Gastrocnemius medialis (tissue), 4 donors: ENCODE measurements at regions not wholly inside any gene's neighbourhood (a gene's known extent, or its start where the extent isn't known, plus 50 kb on each side); places are given as distances from the start of the nearest gene placed in this dataset.
A peak's percentile ranks its signal among the peaks of the same experiment; 100 is the strongest.
"Not testable (repeated sequence)": the region's sequence is repeated elsewhere in the genome, so short reads cannot be mapped to it uniquely, and the experiment has no call there.

Source experiments
- ATAC-seq, 2 donors: fragments of 150-250 bp; one replicate each; pipeline ENCODE4 v1.9.1; 2016
- DNase-seq, 2 donors: peaks; one replicate each; pipeline ENCODE4 v3.0.0-alpha.2; 2019
- H3K27ac ChIP-seq, 4 donors: fragments of 200-600 bp; sonication (generic); 1 replicate in 1 of 4; 2 replicates in 3 of 4; pipeline ENCODE4 v1.5.1; 2016 to 2018; ENCODE audit warnings: mild to moderate bottlenecking in 2 of 4, moderate library complexity in 1 of 4
- H3K27me3 ChIP-seq, 3 donors: fragments of 200-600 bp; sonication (generic) in 2 of 3; 1 replicate in 1 of 3; 2 replicates in 2 of 3; pipeline versions ENCODE4 v1.5.1 to v1.6.0; 2016 to 2019; ENCODE audit warnings: mild to moderate bottlenecking in 1 of 3, moderate library complexity in 1 of 3
- H3K36me3 ChIP-seq, 2 donors: fragments of 200-600 bp; sonication (generic) in 1 of 2; one replicate each; pipeline ENCODE4 v1.5.1; 2017 to 2018
- H3K4me1 ChIP-seq, 2 donors: fragments of 200-600 bp; sonication (generic) in 1 of 2; one replicate each; pipeline ENCODE4 v1.5.1; 2016 to 2017; ENCODE audit warnings: mild to moderate bottlenecking in 2 of 2
- H3K4me3 ChIP-seq, 4 donors: fragments of 200-600 bp; sonication (generic) in 3 of 4; 1 replicate in 1 of 4; 2 replicates in 3 of 4; pipeline ENCODE4 v1.5.1; 2016 to 2019; ENCODE audit warnings: mild to moderate bottlenecking in 2 of 4
- H3K9me3 ChIP-seq, 3 donors: fragments of 200-600 bp; sonication (generic) in 2 of 3; 1 replicate in 1 of 3; 2 replicates in 2 of 3; pipeline ENCODE4 v1.5.1; 2016 to 2019
- CTCF ChIP-seq, 5 experiments: fragments of 450-650 bp in 3 of 5; fragments of 200-600 bp in 2 of 5; sonication (generic) in 2 of 5; IDR thresholded peaks in 4 of 5; conservative IDR thresholded peaks in 1 of 5; 1 replicate in 4 of 5; 2 replicates in 1 of 5; pipeline ENCODE4 v1.5.1; 2016 to 2019; ENCODE audit warnings: antibody characterized with exemption in 5 of 5, mild to moderate bottlenecking in 3 of 5, moderate library complexity in 3 of 5
- POLR2A ChIP-seq, 2 donors: fragments of 450-650 bp; IDR thresholded peaks; one replicate each; pipeline ENCODE4 v1.6.1; 2017; ENCODE audit warnings: antibody characterized with exemption in 2 of 2, mild to moderate bottlenecking in 2 of 2, moderate library complexity in 2 of 2
- in situ Hi-C, 4 donors: fragments of 200-750 bp; cut with MboI; loops; one replicate each; pipeline versions ENCODE4 v1.15.0 to v1.8.0; 2017; ENCODE audit warnings: low sequenced_read_pairs in 4 of 4
- intact Hi-C: fragments of 100-400 bp; cut with DNase I; formaldehyde crosslinking; loops from one replicate; pipeline ENCODE4 v1.15.1; 2023; ENCODE audit warnings: low total_unique reads

GRCh38 chr12:85423947-85424346 lies 143.9 kb downstream of the ALX1 start:
- no peak for TF ChIP-seq CTCF (IDR thresholded peaks at IDR 0.05 in 4 of 5, conservative IDR thresholded peaks at IDR 0.05 in 1 of 5)
- TF ChIP-seq POLR2A (IDR thresholded peaks at IDR 0.05) = no peak
- intact Hi-C loops (no loop called here), in situ Hi-C loops (no loop called here)
- peaks cover 0 to 3% (median 0%) of the 10 kb centered on the region in 3 donors for H3K27me3 ChIP-seq
- H3K4me1 ChIP-seq = no peaks in the 10 kb centered on the region
- no peak for DNase-seq
- ATAC-seq = no peak
- no peaks in the 10 kb centered on the region for H3K9me3 ChIP-seq
- H3K27ac ChIP-seq = no peak overlapping the region
- H3K36me3 ChIP-seq = no peaks in the 10 kb centered on the region
- no peak overlapping the region for H3K4me3 ChIP-seq

- no peaks in the 10 kb centered on the region for H3K4me1 ChIP-seq
- H3K27me3 ChIP-seq = peaks cover 0 to 3% (median 0%) of the 10 kb centered on the region in 3 donors
- no peak for ATAC-seq
- TF ChIP-seq CTCF (IDR thresholded peaks at IDR 0.05 in 4 of 5, conservative IDR thresholded peaks at IDR 0.05 in 1 of 5) (peak in 1 of 5 experiments; percentile 16), POLR2A (IDR thresholded peaks at IDR 0.05) (no peak)
- intact Hi-C loops (no loop called here), in situ Hi-C loops (no loop called here)
- H3K36me3 ChIP-seq = no peaks in the 10 kb centered on the region
- DNase-seq = no peak
- H3K9me3 ChIP-seq = no peaks in the 10 kb centered on the region
- H3K27ac ChIP-seq = no peak overlapping the region
- H3K4me3 ChIP-seq = no peak overlapping the region
Measured at GRCh38 chr12:85424581-85425348, 144.7 kb downstream of the ALX1 start.

- no peak for ATAC-seq
- no peak for DNase-seq
- H3K27ac ChIP-seq = no peak overlapping the region
- no peaks in the 10 kb centered on the region for H3K4me1 ChIP-seq
- H3K36me3 ChIP-seq = no peaks in the 10 kb centered on the region
- no peak for TF ChIP-seq POLR2A (IDR thresholded peaks at IDR 0.05)
- TF ChIP-seq CTCF (IDR thresholded peaks at IDR 0.05 in 4 of 5, conservative IDR thresholded peaks at IDR 0.05 in 1 of 5) = no peak
- H3K9me3 ChIP-seq = no peaks in the 10 kb centered on the region
- peaks cover 0 to 3% (median 0%) of the 10 kb centered on the region in 3 donors for H3K27me3 ChIP-seq
- in situ Hi-C loops (no loop called here), intact Hi-C loops (no loop called here)
- no peak overlapping the region for H3K4me3 ChIP-seq
Measured at GRCh38 chr12:85425349-85425612, 145.3 kb downstream of the ALX1 start.

DNA sequence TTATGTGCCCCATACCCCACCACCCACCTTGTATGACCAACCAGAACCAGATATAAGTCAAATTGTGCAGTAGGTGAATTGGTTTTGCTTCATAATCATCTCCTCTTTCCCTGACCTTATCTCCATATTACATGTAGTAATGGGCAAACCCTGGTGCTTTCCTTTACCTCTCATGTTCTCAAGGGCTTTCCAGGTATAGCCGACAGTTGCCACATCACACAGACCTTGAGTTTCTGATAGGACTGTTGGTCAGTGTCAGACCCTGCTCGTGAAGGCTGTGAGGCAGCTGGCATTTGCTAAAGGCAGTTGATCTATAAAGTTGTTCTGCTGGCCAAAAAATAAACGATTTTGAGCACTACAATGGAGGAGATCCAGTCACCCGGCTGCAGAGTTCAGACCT lies 145.9 kb downstream of the ALX1 start:
- DNase-seq (no peak), ATAC-seq (no peak)
- intact Hi-C loops (no loop called here), in situ Hi-C loops (no loop called here)
- H3K9me3 ChIP-seq = no peaks in the 10 kb centered on the region
- H3K27ac ChIP-seq = no peak overlapping the region
- H3K4me3 ChIP-seq = no peak overlapping the region
- H3K27me3 ChIP-seq = peaks cover 0 to 3% (median 0%) of the 10 kb centered on the region in 3 donors
- H3K36me3 ChIP-seq = no peaks in the 10 kb centered on the region
- TF ChIP-seq POLR2A (IDR thresholded peaks at IDR 0.05) = no peak
- TF ChIP-seq CTCF (IDR thresholded peaks at IDR 0.05 in 4 of 5, conservative IDR thresholded peaks at IDR 0.05 in 1 of 5) = no peak
- H3K4me1 ChIP-seq = no peaks in the 10 kb centered on the region

DNA sequence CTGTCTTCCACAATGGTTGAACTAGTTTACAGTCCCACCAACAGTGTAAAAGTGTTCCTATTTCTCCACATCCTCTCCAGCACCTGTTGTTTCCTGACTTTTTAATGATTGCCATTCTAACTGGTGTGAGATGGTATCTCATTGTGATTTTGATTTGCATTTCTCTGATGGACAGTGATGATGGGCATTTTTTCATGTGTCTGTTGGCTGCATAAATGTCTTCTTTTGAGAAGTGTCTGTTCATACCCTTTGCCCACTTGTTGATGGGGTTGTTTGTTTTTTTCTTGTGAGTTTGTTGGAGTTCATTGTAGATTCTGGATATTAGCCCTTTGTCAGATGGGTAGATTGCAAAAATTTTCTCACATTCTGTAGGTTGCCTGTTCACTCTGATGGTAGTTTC lies 153.1 kb downstream of the ALX1 start:
- H3K4me1 ChIP-seq, in situ Hi-C loops, ATAC-seq, DNase-seq, H3K9me3 ChIP-seq, H3K36me3 ChIP-seq, intact Hi-C loops, H3K27ac ChIP-seq, H3K4me3 ChIP-seq, H3K27me3 ChIP-seq: not testable (repeated sequence)
